Hepatocyte (in vitro differentiated cells): ENCODE measurements at regions not wholly inside any gene's neighbourhood (a gene's known extent, or its start where the extent isn't known, plus 50 kb on each side); places are given as distances from the start of the nearest gene placed in this dataset.

Experiments
- DNase-seq: peaks from one replicate; pipeline ENCODE4 v3.0.0-alpha.2; 2016; ENCODE audit warnings: low spot score
- H2AFZ ChIP-seq: fragments of 200-600 bp; sonication (generic); 2 replicates; pipeline ENCODE4 v1.6.0; 2016; ENCODE audit warnings: antibody characterized with exemption, mild to moderate bottlenecking
- H3K27ac ChIP-seq: fragments of 200-600 bp; sonication (generic); 2 replicates; pipeline ENCODE4 v1.5.1; 2016; ENCODE audit warnings: mild to moderate bottlenecking
- H3K27me3 ChIP-seq: fragments of 200-600 bp; sonication (generic); 2 replicates; pipeline ENCODE4 v1.6.1; 2016
- H3K36me3 ChIP-seq: fragments of 200-600 bp; sonication (generic); replicated peaks from 2 replicates; pipeline ENCODE4 v1.5.1; 2016; ENCODE audit warnings: low read depth; ENCODE audit not compliant: insufficient read depth
- H3K4me1 ChIP-seq: fragments of 200-600 bp; sonication (generic); 2 replicates; pipeline ENCODE4 v1.5.1; 2016; ENCODE audit warnings: mild to moderate bottlenecking, moderate library complexity; ENCODE audit not compliant: insufficient read depth
- H3K4me2 ChIP-seq: fragments of 200-600 bp; sonication (generic); 2 replicates; pipeline ENCODE4 v1.6.0; 2016
- H3K4me3 ChIP-seq: fragments of 200-600 bp; sonication (generic); 2 replicates; pipeline ENCODE4 v1.5.1; 2016; ENCODE audit warnings: mild to moderate bottlenecking
- H3K79me2 ChIP-seq: fragments of 200-600 bp; sonication (generic); 2 replicates; pipeline ENCODE4 v1.6.0; 2017; ENCODE audit warnings: mild to moderate bottlenecking
- H3K9me2 ChIP-seq: fragments of 200-600 bp; sonication (generic); replicated peaks from 2 replicates; pipeline ENCODE4 v1.6.0; 2017; ENCODE audit warnings: mild to moderate bottlenecking; ENCODE audit not compliant: insufficient read depth
- H3K9me3 ChIP-seq: fragments of 200-600 bp; sonication (generic); 2 replicates; pipeline ENCODE4 v1.5.1; 2016; ENCODE audit warnings: low read depth, mild to moderate bottlenecking
- H4K20me1 ChIP-seq: fragments of 200-600 bp; sonication (generic); 2 replicates; pipeline ENCODE4 v1.6.0; 2016; ENCODE audit warnings: mild to moderate bottlenecking; ENCODE audit not compliant: insufficient read depth, poor library complexity, severe bottlenecking
- EZH2 ChIP-seq: fragments of 200-600 bp; sonication (generic); IDR thresholded peaks from 2 replicates; pipeline ENCODE4 v1.6.1; 2016; ENCODE audit warnings: antibody characterized with exemption, mild to moderate bottlenecking, borderline replicate concordance
- EZH2phosphoT487 ChIP-seq: fragments of 200-600 bp; sonication (generic); IDR thresholded peaks from one replicate; pipeline ENCODE4 v1.6.1; 2018; ENCODE audit warnings: antibody characterized with exemption, mild to moderate bottlenecking, low read depth, moderate library complexity; ENCODE audit not compliant: unreplicated experiment, severe bottlenecking
- WGBS: methylation state at CpG from one replicate; pipeline ENCODE4 v1.1.6; 2016; ENCODE audit warnings: low lambda C conversion rate; ENCODE audit errors: missing lambda C conversion rate; 5-methylcytosine and 5-hydroxymethylcytosine counted together
- TF ChIP-seq, protein P1 (sequence below): fragments of 200-600 bp; sonication (generic); IDR thresholded peaks from 2 replicates; pipeline ENCODE4 v1.5.1; 2016; ENCODE audit warnings: antibody characterized with exemption, mild to moderate bottlenecking; ENCODE audit not compliant: poor library complexity

DNA sequence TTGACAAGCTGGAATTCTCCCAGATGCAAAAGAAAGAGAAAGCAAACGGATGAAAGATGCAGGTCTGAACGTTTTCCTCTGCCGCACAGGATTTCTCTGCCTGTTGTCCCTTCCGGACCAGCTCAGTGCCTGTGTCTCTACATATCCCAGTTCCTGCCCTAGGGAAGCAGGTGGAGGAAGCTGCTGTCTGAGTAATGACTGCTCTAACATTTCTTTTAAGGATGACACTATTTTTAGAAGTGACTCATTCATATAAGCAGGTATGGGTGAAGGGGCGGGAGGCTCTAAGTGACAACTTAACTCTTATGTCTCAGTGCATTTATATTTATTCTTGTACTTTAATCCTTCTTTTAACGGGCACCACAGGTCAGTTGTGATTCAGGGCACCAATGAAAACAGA lies 128.8 kb downstream of the SLC24A2 start:
- Histone ChIP-seq H3K27ac (no peak overlapping the region), H3K9me2 (no peaks in the 10 kb centered on the region), H4K20me1 (no peaks in the 10 kb centered on the region), H3K4me3 (no peak overlapping the region), H3K4me1 (no peaks in the 10 kb centered on the region), H3K9me3 (no peaks in the 10 kb centered on the region), H3K4me2 (no peak overlapping the region), H3K79me2 (no peaks in the 10 kb centered on the region), H2AFZ (no peak overlapping the region), H3K27me3 (no peaks in the 10 kb centered on the region), H3K36me3 (no peaks in the 10 kb centered on the region)
- DNase-seq, result peak; percentile 8
- 71% methylated on average over 6 of the region's 6 CpGs for WGBS
- TF ChIP-seq EZH2phosphoT487 (no peak), EZH2 (no peak)
- TF ChIP-seq, protein P1, sequence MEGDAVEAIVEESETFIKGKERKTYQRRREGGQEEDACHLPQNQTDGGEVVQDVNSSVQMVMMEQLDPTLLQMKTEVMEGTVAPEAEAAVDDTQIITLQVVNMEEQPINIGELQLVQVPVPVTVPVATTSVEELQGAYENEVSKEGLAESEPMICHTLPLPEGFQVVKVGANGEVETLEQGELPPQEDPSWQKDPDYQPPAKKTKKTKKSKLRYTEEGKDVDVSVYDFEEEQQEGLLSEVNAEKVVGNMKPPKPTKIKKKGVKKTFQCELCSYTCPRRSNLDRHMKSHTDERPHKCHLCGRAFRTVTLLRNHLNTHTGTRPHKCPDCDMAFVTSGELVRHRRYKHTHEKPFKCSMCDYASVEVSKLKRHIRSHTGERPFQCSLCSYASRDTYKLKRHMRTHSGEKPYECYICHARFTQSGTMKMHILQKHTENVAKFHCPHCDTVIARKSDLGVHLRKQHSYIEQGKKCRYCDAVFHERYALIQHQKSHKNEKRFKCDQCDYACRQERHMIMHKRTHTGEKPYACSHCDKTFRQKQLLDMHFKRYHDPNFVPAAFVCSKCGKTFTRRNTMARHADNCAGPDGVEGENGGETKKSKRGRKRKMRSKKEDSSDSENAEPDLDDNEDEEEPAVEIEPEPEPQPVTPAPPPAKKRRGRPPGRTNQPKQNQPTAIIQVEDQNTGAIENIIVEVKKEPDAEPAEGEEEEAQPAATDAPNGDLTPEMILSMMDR, result no peak

DNA sequence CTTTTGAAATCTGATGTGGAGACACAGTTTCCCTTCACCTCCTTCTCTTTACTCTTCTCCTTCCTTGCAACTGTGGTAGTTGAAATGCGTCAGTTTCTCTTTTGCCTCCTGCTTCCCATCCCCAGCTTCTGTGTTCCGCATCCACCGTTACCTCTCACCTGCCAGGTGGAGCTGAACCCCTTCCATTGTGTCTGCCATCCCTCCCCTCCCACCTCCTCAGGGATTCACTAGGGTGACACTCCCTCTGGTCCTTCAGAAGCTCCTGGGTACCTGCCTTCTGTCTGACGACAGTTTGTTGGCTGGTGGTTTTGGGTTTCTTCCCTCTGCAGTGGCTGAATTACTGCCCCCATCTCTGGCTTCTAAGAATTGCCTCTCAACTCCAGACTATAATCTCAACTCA lies 132.1 kb downstream of the SLC24A2 start:
- Histone ChIP-seq H3K4me1 (no peaks in the 10 kb centered on the region), H3K9me3 (no peaks in the 10 kb centered on the region), H3K9me2 (no peaks in the 10 kb centered on the region), H2AFZ (no peak overlapping the region), H3K79me2 (no peaks in the 10 kb centered on the region), H3K27me3 (no peaks in the 10 kb centered on the region), H3K36me3 (no peaks in the 10 kb centered on the region), H4K20me1 (no peaks in the 10 kb centered on the region), H3K4me3 (no peak overlapping the region), H3K4me2 (no peak overlapping the region), H3K27ac (no peak overlapping the region)
- DNase-seq, result no peak
- TF ChIP-seq, protein P1, result no peak
- no peak for TF ChIP-seq EZH2phosphoT487
- WGBS, result 75% methylated on average over 4 of the region's 4 CpGs

DNA sequence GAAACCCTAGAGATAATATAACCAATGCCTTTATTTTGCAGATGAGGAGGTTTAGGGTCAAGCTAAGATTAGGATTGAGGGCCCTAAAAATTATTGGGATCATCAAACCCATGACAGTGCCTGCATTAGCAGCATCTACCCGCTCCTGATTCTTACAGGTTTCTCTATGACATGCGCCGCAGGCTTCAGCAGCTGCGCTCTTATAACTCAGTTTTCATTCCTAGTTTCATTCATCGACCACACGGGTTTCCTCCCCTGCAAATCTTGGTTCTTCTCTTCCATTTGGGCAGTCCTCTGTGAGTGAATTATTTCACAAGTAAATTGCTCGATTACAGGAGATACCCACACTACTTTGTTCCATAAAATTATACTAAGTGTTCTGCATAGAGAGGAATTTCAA lies 137.2 kb downstream of the SLC24A2 start:
- Histone ChIP-seq H3K9me2 (no peaks in the 10 kb centered on the region), H3K36me3 (no peaks in the 10 kb centered on the region), H3K4me3 (no peak overlapping the region), H3K27me3 (no peaks in the 10 kb centered on the region), H3K9me3 (no peaks in the 10 kb centered on the region), H3K27ac (no peak overlapping the region), H2AFZ (no peak overlapping the region), H3K4me2 (no peak overlapping the region), H4K20me1 (no peaks in the 10 kb centered on the region), H3K4me1 (no peaks in the 10 kb centered on the region), H3K79me2 (no peaks in the 10 kb centered on the region)
- TF ChIP-seq EZH2phosphoT487 (no peak), EZH2 (no peak)
- TF ChIP-seq, protein P1, result no peak
- WGBS, result 93% methylated on average over 7 of the region's 7 CpGs
- no peak for DNase-seq

DNA sequence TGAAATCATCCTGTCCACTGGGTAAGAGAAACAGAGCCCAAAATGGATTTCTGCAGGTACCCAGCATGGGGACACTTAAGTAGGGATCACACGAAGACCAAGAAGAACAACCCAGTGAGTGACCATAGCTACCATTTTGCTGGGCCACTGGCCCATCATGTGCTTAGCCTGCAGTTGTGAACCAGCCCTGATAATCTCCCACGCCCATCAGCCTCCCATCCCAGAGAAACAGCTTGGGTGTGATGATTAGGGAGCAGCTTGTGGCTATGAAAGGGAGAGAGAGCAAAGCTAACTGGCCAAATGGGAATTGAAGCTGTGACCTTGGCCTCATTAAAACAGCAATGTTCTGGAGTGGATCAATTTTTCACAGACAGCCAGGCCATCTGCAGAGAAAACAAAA lies 138.5 kb downstream of the SLC24A2 start:
- TF ChIP-seq, protein P1, result no peak
- TF ChIP-seq EZH2phosphoT487, result no peak
- Histone ChIP-seq H3K27ac (no peak overlapping the region), H3K27me3 (no peaks in the 10 kb centered on the region), H3K4me2 (no peak overlapping the region), H3K9me3 (no peaks in the 10 kb centered on the region), H3K4me1 (no peaks in the 10 kb centered on the region), H3K9me2 (no peaks in the 10 kb centered on the region), H3K4me3 (no peak overlapping the region), H2AFZ (no peak overlapping the region), H3K36me3 (no peaks in the 10 kb centered on the region), H3K79me2 (no peaks in the 10 kb centered on the region), H4K20me1 (no peaks in the 10 kb centered on the region)
- no peak for DNase-seq
- WGBS, result 79% methylated on average over 2 of the region's 2 CpGs
